Activated effector memory CD4-positive, alpha-beta T cell treated with Interleukin-2 at 50 U/mL for 16 hours (primary cell): ENCODE measurements at regions not wholly inside any gene's neighbourhood (a gene's known extent, or its start where the extent isn't known, plus 50 kb on each side); places are given as distances from the start of the nearest gene placed in this dataset.

ENCODE experiments used
- DNase-seq: peaks from one replicate; pipeline ENCODE4 v3.0.0-alpha.2; 2020

- no peak for DNase-seq
Observed at GRCh38 chr1:239436286-239436685, 49.9 kb downstream of the CHRM3 start.

GRCh38 chr1:239437822-239438221 lies 51.5 kb downstream of the CHRM3 start:
- DNase-seq, result no peak

- no peak for DNase-seq
Observed at GRCh38 chr1:239438891-239439290, 52.5 kb downstream of the CHRM3 start.

GRCh38 chr1:239443361-239443760 lies 57.0 kb downstream of the CHRM3 start:
- DNase-seq, result no peak

GRCh38 chr1:239446611-239447010 lies 60.2 kb downstream of the CHRM3 start:
- no peak for DNase-seq

- no peak for DNase-seq
Observed at GRCh38 chr1:239448911-239449310, 62.5 kb downstream of the CHRM3 start.

GRCh38 chr1:239455743-239456142 lies 69.4 kb downstream of the CHRM3 start:
- no peak for DNase-seq

GRCh38 chr1:239456788-239457187 lies 70.4 kb downstream of the CHRM3 start:
- no peak for DNase-seq

- no peak for DNase-seq
Observed at GRCh38 chr1:239457491-239458143, 71.2 kb downstream of the CHRM3 start.

- DNase-seq, result no peak
Observed at GRCh38 chr1:239458144-239458500, 71.8 kb downstream of the CHRM3 start.

GRCh38 chr1:239467730-239468129 lies 81.4 kb downstream of the CHRM3 start:
- no peak for DNase-seq

- no peak for DNase-seq
Observed at GRCh38 chr1:239478069-239478468, 91.7 kb downstream of the CHRM3 start.

- DNase-seq, result no peak
Observed at GRCh38 chr1:239483391-239483790, 97.0 kb downstream of the CHRM3 start.

- DNase-seq, result no peak
Observed at GRCh38 chr1:239493811-239494414, 107.5 kb downstream of the CHRM3 start.

- DNase-seq, result no peak
Observed at GRCh38 chr1:239505094-239505493, 118.7 kb downstream of the CHRM3 start.

- no peak for DNase-seq
Observed at GRCh38 chr1:239507826-239508225, 121.5 kb downstream of the CHRM3 start.

- DNase-seq, result no peak
Observed at GRCh38 chr1:239511875-239512274, 125.5 kb downstream of the CHRM3 start.

GRCh38 chr1:239516579-239516978 lies 130.2 kb downstream of the CHRM3 start:
- no peak for DNase-seq

GRCh38 chr1:239526391-239526790 lies 140.0 kb downstream of the CHRM3 start:
- DNase-seq, result no peak

- DNase-seq, result no peak
Observed at GRCh38 chr1:239527051-239527693, 140.8 kb downstream of the CHRM3 start.

GRCh38 chr1:239536165-239536849 lies 149.9 kb downstream of the CHRM3 start:
- DNase-seq, result no peak

- no peak for DNase-seq
Observed at GRCh38 chr1:239537795-239538194, 151.4 kb downstream of the CHRM3 start.

GRCh38 chr1:239538239-239538988 lies 152.0 kb downstream of the CHRM3 start:
- no peak for DNase-seq
